ENCODE measurements at regions not wholly inside any gene's neighbourhood (a gene's known extent, or its start where the extent isn't known, plus 50 kb on each side); places are given as distances from the start of the nearest gene placed in this dataset.

- Histone ChIP-seq H3K9ac (ENCODE audit: low read depth, low read length) (no peak overlapping the region), H3K36me3 (ENCODE audit: control insufficient read depth, insufficient read depth, low read length) (no peaks in the 10 kb centered on the region), H3K4me3 (ENCODE audit: low read depth, low read length) (no peak overlapping the region), H3K27me3 (ENCODE audit: control insufficient read depth, insufficient read depth, low read length) (no peaks in the 10 kb centered on the region), H3K4me1 (ENCODE audit: control insufficient read depth, insufficient read depth, low read length) (no peaks in the 10 kb centered on the region), H3K9me3 (ENCODE audit: control insufficient read depth, insufficient read depth, low read length) (no peaks in the 10 kb centered on the region)
Measured at GRCh38 chr6:91509039-91509438, 922.2 kb upstream of the MAP3K7 start.

- Histone ChIP-seq H3K9me3 (ENCODE audit: control insufficient read depth, insufficient read depth, low read length) (no peaks in the 10 kb centered on the region), H3K9ac (ENCODE audit: low read depth, low read length) (no peak overlapping the region), H3K27me3 (ENCODE audit: control insufficient read depth, insufficient read depth, low read length) (no peaks in the 10 kb centered on the region), H3K36me3 (ENCODE audit: control insufficient read depth, insufficient read depth, low read length) (no peaks in the 10 kb centered on the region), H3K4me1 (ENCODE audit: control insufficient read depth, insufficient read depth, low read length) (no peaks in the 10 kb centered on the region), H3K4me3 (ENCODE audit: low read depth, low read length) (no peak overlapping the region)
Measured at GRCh38 chr6:91506509-91506908, 919.6 kb upstream of the MAP3K7 start.

- H3K4me3 ChIP-seq (ENCODE audit: low read depth, low read length), result no peak overlapping the region
- H3K9me3 ChIP-seq (ENCODE audit: control insufficient read depth, insufficient read depth, low read length), result no peaks in the 10 kb centered on the region
- no peaks in the 10 kb centered on the region for H3K4me1 ChIP-seq (ENCODE audit: control insufficient read depth, insufficient read depth, low read length)
- H3K27me3 ChIP-seq (ENCODE audit: control insufficient read depth, insufficient read depth, low read length), result no peaks in the 10 kb centered on the region
- no peak overlapping the region for H3K9ac ChIP-seq (ENCODE audit: low read depth, low read length)
- H3K36me3 ChIP-seq (ENCODE audit: control insufficient read depth, insufficient read depth, low read length), result no peaks in the 10 kb centered on the region
Measured at GRCh38 chr6:91505199-91505598, 918.3 kb upstream of the MAP3K7 start.

- no peaks in the 10 kb centered on the region for H3K36me3 ChIP-seq (ENCODE audit: control insufficient read depth, insufficient read depth, low read length)
- no peak overlapping the region for H3K9ac ChIP-seq (ENCODE audit: low read depth, low read length)
- no peaks in the 10 kb centered on the region for H3K27me3 ChIP-seq (ENCODE audit: control insufficient read depth, insufficient read depth, low read length)
- no peak overlapping the region for H3K4me3 ChIP-seq (ENCODE audit: low read depth, low read length)
- H3K9me3 ChIP-seq (ENCODE audit: control insufficient read depth, insufficient read depth, low read length), result no peaks in the 10 kb centered on the region
- no peaks in the 10 kb centered on the region for H3K4me1 ChIP-seq (ENCODE audit: control insufficient read depth, insufficient read depth, low read length)
Measured at GRCh38 chr6:91501930-91502329, 915.1 kb upstream of the MAP3K7 start.

- no peaks in the 10 kb centered on the region for H3K9me3 ChIP-seq (ENCODE audit: control insufficient read depth, insufficient read depth, low read length)
Measured at GRCh38 chr6:91500689-91501303, 913.9 kb upstream of the MAP3K7 start.

GRCh38 chr6:91498576-91498975 lies 911.7 kb upstream of the MAP3K7 start:
- H3K9ac ChIP-seq (ENCODE audit: low read depth, low read length), result no peak overlapping the region
- H3K4me1 ChIP-seq (ENCODE audit: control insufficient read depth, insufficient read depth, low read length), result no peaks in the 10 kb centered on the region
- no peaks in the 10 kb centered on the region for H3K36me3 ChIP-seq (ENCODE audit: control insufficient read depth, insufficient read depth, low read length)
- H3K27me3 ChIP-seq (ENCODE audit: control insufficient read depth, insufficient read depth, low read length), result no peaks in the 10 kb centered on the region
- no peaks in the 10 kb centered on the region for H3K9me3 ChIP-seq (ENCODE audit: control insufficient read depth, insufficient read depth, low read length)
- H3K4me3 ChIP-seq (ENCODE audit: low read depth, low read length), result no peak overlapping the region

More at GRCh38 chr6:91500689-91501303, 913.9 kb upstream of the MAP3K7 start:
- Histone ChIP-seq H3K4me3 (ENCODE audit: low read depth, low read length) (no peak overlapping the region), H3K9ac (ENCODE audit: low read depth, low read length) (no peak overlapping the region), H3K4me1 (ENCODE audit: control insufficient read depth, insufficient read depth, low read length) (no peaks in the 10 kb centered on the region), H3K36me3 (ENCODE audit: control insufficient read depth, insufficient read depth, low read length) (no peaks in the 10 kb centered on the region), H3K27me3 (ENCODE audit: control insufficient read depth, insufficient read depth, low read length) (no peaks in the 10 kb centered on the region)

GRCh38 chr6:91497770-91498169 lies 910.9 kb upstream of the MAP3K7 start:
- Histone ChIP-seq H3K4me1 (ENCODE audit: control insufficient read depth, insufficient read depth, low read length) (no peaks in the 10 kb centered on the region), H3K36me3 (ENCODE audit: control insufficient read depth, insufficient read depth, low read length) (no peaks in the 10 kb centered on the region), H3K4me3 (ENCODE audit: low read depth, low read length) (no peak overlapping the region), H3K9ac (ENCODE audit: low read depth, low read length) (no peak overlapping the region), H3K27me3 (ENCODE audit: control insufficient read depth, insufficient read depth, low read length) (no peaks in the 10 kb centered on the region), H3K9me3 (ENCODE audit: control insufficient read depth, insufficient read depth, low read length) (no peaks in the 10 kb centered on the region)

- Histone ChIP-seq H3K36me3 (ENCODE audit: control insufficient read depth, insufficient read depth, low read length) (no peaks in the 10 kb centered on the region), H3K9ac (ENCODE audit: low read depth, low read length) (no peak overlapping the region), H3K9me3 (ENCODE audit: control insufficient read depth, insufficient read depth, low read length) (no peaks in the 10 kb centered on the region), H3K4me1 (ENCODE audit: control insufficient read depth, insufficient read depth, low read length) (no peaks in the 10 kb centered on the region), H3K27me3 (ENCODE audit: control insufficient read depth, insufficient read depth, low read length) (no peaks in the 10 kb centered on the region), H3K4me3 (ENCODE audit: low read depth, low read length) (no peak overlapping the region)
Measured at GRCh38 chr6:91490671-91491301, 903.9 kb upstream of the MAP3K7 start.

- no peaks in the 10 kb centered on the region for H3K36me3 ChIP-seq (ENCODE audit: control insufficient read depth, insufficient read depth, low read length)
- H3K9ac ChIP-seq (ENCODE audit: low read depth, low read length), result no peak overlapping the region
- no peaks in the 10 kb centered on the region for H3K27me3 ChIP-seq (ENCODE audit: control insufficient read depth, insufficient read depth, low read length)
- H3K4me3 ChIP-seq (ENCODE audit: low read depth, low read length), result no peak overlapping the region
- no peaks in the 10 kb centered on the region for H3K9me3 ChIP-seq (ENCODE audit: control insufficient read depth, insufficient read depth, low read length)
- H3K4me1 ChIP-seq (ENCODE audit: control insufficient read depth, insufficient read depth, low read length), result no peaks in the 10 kb centered on the region
Measured at GRCh38 chr6:91487696-91488392, 901.0 kb upstream of the MAP3K7 start.

GRCh38 chr6:91486200-91486599 lies 899.3 kb upstream of the MAP3K7 start:
- Histone ChIP-seq H3K9ac (ENCODE audit: low read depth, low read length) (no peak overlapping the region), H3K4me3 (ENCODE audit: low read depth, low read length) (no peak overlapping the region), H3K36me3 (ENCODE audit: control insufficient read depth, insufficient read depth, low read length) (no peaks in the 10 kb centered on the region), H3K4me1 (ENCODE audit: control insufficient read depth, insufficient read depth, low read length) (no peaks in the 10 kb centered on the region), H3K9me3 (ENCODE audit: control insufficient read depth, insufficient read depth, low read length) (no peaks in the 10 kb centered on the region), H3K27me3 (ENCODE audit: control insufficient read depth, insufficient read depth, low read length) (no peaks in the 10 kb centered on the region)

GRCh38 chr6:91485047-91485446 lies 898.2 kb upstream of the MAP3K7 start:
- Histone ChIP-seq H3K9me3 (ENCODE audit: control insufficient read depth, insufficient read depth, low read length) (no peaks in the 10 kb centered on the region), H3K9ac (ENCODE audit: low read depth, low read length) (no peak overlapping the region), H3K4me1 (ENCODE audit: control insufficient read depth, insufficient read depth, low read length) (no peaks in the 10 kb centered on the region), H3K36me3 (ENCODE audit: control insufficient read depth, insufficient read depth, low read length) (no peaks in the 10 kb centered on the region), H3K4me3 (ENCODE audit: low read depth, low read length) (no peak overlapping the region), H3K27me3 (ENCODE audit: control insufficient read depth, insufficient read depth, low read length) (no peaks in the 10 kb centered on the region)
